ENCODE measurements at regions not wholly inside any gene's neighbourhood (a gene's known extent, or its start where the extent isn't known, plus 50 kb on each side); places are given as distances from the start of the nearest gene placed in this dataset.

GRCh38 chr5:135245521-135246499 is 153.2 kb downstream of the MACROH2A1 start:
- no peaks in the 10 kb centered on the region for H3F3A ChIP-seq (ENCODE audit: low read depth)

GRCh38 chr5:135244620-135245021 is 154.4 kb downstream of the MACROH2A1 start:
- Histone ChIP-seq H3K9ac (ENCODE audit: low read depth, low read length, poor library complexity, severe bottlenecking) (no peak overlapping the region), H3K4me3 (ENCODE audit: low read length, poor library complexity, severe bottlenecking) (no peak overlapping the region), H3K4me2 (ENCODE audit: low read depth, low read length, poor library complexity, severe bottlenecking) (no peak overlapping the region), H3K36me3 (ENCODE audit: insufficient read depth, low read length) (no peaks in the 10 kb centered on the region), H3K9me2 (replicated peaks; ENCODE audit: low read depth, low read length) (no peaks in the 10 kb centered on the region), H3F3A (ENCODE audit: low read depth) (no peaks in the 10 kb centered on the region), H3K27me3 (ENCODE audit: insufficient read depth, low read length, poor library complexity, severe bottlenecking) (no peaks in the 10 kb centered on the region), H4K20me1 (ENCODE audit: insufficient read depth, low read length, poor library complexity, severe bottlenecking) (no peaks in the 10 kb centered on the region), H2AFZ (ENCODE audit: low read length) (no peak overlapping the region), H3K79me2 (ENCODE audit: insufficient read depth, low read length) (no peaks in the 10 kb centered on the region), H3K9me3 (ENCODE audit: insufficient read depth, low read depth, low read length) (no peaks in the 10 kb centered on the region), H3K4me1 (ENCODE audit: insufficient read depth, low read length, poor library complexity, severe bottlenecking) (peaks cover 10% of the 10 kb centered on the region)
- TF ChIP-seq CTCF (conservative IDR thresholded peaks at IDR 0.05; ENCODE audit: low read length) (no peak), EZH2phosphoT487 (IDR thresholded peaks at IDR 0.05; ENCODE audit: borderline replicate concordance) (no peak)

More at GRCh38 chr5:135245521-135246499, 153.2 kb downstream of the MACROH2A1 start:
- Histone ChIP-seq H3K36me3 (ENCODE audit: insufficient read depth, low read length) (no peaks in the 10 kb centered on the region), H3K9me2 (replicated peaks; ENCODE audit: low read depth, low read length) (no peaks in the 10 kb centered on the region), H3K4me1 (ENCODE audit: insufficient read depth, low read length, poor library complexity, severe bottlenecking) (peaks cover 10% of the 10 kb centered on the region), H3K79me2 (ENCODE audit: insufficient read depth, low read length) (no peaks in the 10 kb centered on the region), H3K27me3 (ENCODE audit: insufficient read depth, low read length, poor library complexity, severe bottlenecking) (no peaks in the 10 kb centered on the region), H3K4me3 (ENCODE audit: low read length, poor library complexity, severe bottlenecking) (no peak overlapping the region), H4K20me1 (ENCODE audit: insufficient read depth, low read length, poor library complexity, severe bottlenecking) (no peaks in the 10 kb centered on the region), H3K4me2 (ENCODE audit: low read depth, low read length, poor library complexity, severe bottlenecking) (no peak overlapping the region), H3K9me3 (ENCODE audit: insufficient read depth, low read depth, low read length) (no peaks in the 10 kb centered on the region), H2AFZ (ENCODE audit: low read length) (no peak overlapping the region), H3K9ac (ENCODE audit: low read depth, low read length, poor library complexity, severe bottlenecking) (no peak overlapping the region)
- TF ChIP-seq CTCF (conservative IDR thresholded peaks at IDR 0.05; ENCODE audit: low read length) (no peak), EZH2phosphoT487 (IDR thresholded peaks at IDR 0.05; ENCODE audit: borderline replicate concordance) (no peak)

- no peaks in the 10 kb centered on the region for H3K36me3 ChIP-seq (ENCODE audit: insufficient read depth, low read length)
- H3K9ac ChIP-seq (ENCODE audit: low read depth, low read length, poor library complexity, severe bottlenecking): no peak overlapping the region
- H3K27me3 ChIP-seq (ENCODE audit: insufficient read depth, low read length, poor library complexity, severe bottlenecking): no peaks in the 10 kb centered on the region
- no peaks in the 10 kb centered on the region for H3F3A ChIP-seq (ENCODE audit: low read depth)
- H4K20me1 ChIP-seq (ENCODE audit: insufficient read depth, low read length, poor library complexity, severe bottlenecking): no peaks in the 10 kb centered on the region
- H2AFZ ChIP-seq (ENCODE audit: low read length): no peak overlapping the region
- no peak for TF ChIP-seq CTCF (conservative IDR thresholded peaks at IDR 0.05; ENCODE audit: low read length)
- TF ChIP-seq EZH2phosphoT487 (IDR thresholded peaks at IDR 0.05; ENCODE audit: borderline replicate concordance): no peak
- H3K4me2 ChIP-seq (ENCODE audit: low read depth, low read length, poor library complexity, severe bottlenecking): no peak overlapping the region
- H3K4me3 ChIP-seq (ENCODE audit: low read length, poor library complexity, severe bottlenecking): no peak overlapping the region
- no peaks in the 10 kb centered on the region for H3K9me3 ChIP-seq (ENCODE audit: insufficient read depth, low read depth, low read length)
- H3K4me1 ChIP-seq (ENCODE audit: insufficient read depth, low read length, poor library complexity, severe bottlenecking): peaks cover 10% of the 10 kb centered on the region
- no peaks in the 10 kb centered on the region for H3K79me2 ChIP-seq (ENCODE audit: insufficient read depth, low read length)
- H3K9me2 ChIP-seq (replicated peaks; ENCODE audit: low read depth, low read length): no peaks in the 10 kb centered on the region
Observed at GRCh38 chr5:135243556-135244285, 155.3 kb downstream of the MACROH2A1 start.
